ENCODE measurements at regions not wholly inside any gene's neighbourhood (a gene's known extent, or its start where the extent isn't known, plus 50 kb on each side); places are given as distances from the start of the nearest gene placed in this dataset.

- peaks cover 13 to 25% of the 10 kb centered on the region in 2 donors for H3K4me1 ChIP-seq (ENCODE audit: control insufficient read depth in 1 of 2, insufficient read depth in 2 of 2, low read length in 2 of 2)
- no peaks in the 10 kb centered on the region for H3K27me3 ChIP-seq (ENCODE audit: control insufficient read depth in 1 of 2, insufficient read depth in 2 of 2, low read length in 2 of 2)
- no peaks in the 10 kb centered on the region for H3K9me3 ChIP-seq (ENCODE audit: control insufficient read depth in 1 of 2, low read length in 2 of 2)
- no peak overlapping the region for H3K9ac ChIP-seq (ENCODE audit: low read depth in 1 of 2, low read length in 2 of 2)
- H3K36me3 ChIP-seq (ENCODE audit: control insufficient read depth in 1 of 2, insufficient read depth in 2 of 2, low read length in 2 of 2): no peaks in the 10 kb centered on the region
- no peak overlapping the region for H3K4me3 ChIP-seq (ENCODE audit: low read depth in 1 of 2, low read length in 2 of 2)
- no peak overlapping the region for H3K27ac ChIP-seq (ENCODE audit: low read depth, low read length)
Measured at GRCh38 chr13:107121793-107122192, 553.9 kb upstream of the ARGLU1 start.

GRCh38 chr13:107119989-107120881, 552.3 kb upstream of the ARGLU1 start:
- Histone ChIP-seq H3K9ac (ENCODE audit: low read depth in 1 of 2, low read length in 2 of 2) (no peak overlapping the region), H3K4me3 (ENCODE audit: low read depth in 1 of 2, low read length in 2 of 2) (no peak overlapping the region), H3K36me3 (ENCODE audit: control insufficient read depth in 1 of 2, insufficient read depth in 2 of 2, low read length in 2 of 2) (no peaks in the 10 kb centered on the region), H3K27me3 (ENCODE audit: control insufficient read depth in 1 of 2, insufficient read depth in 2 of 2, low read length in 2 of 2) (no peaks in the 10 kb centered on the region), H3K4me1 (ENCODE audit: control insufficient read depth in 1 of 2, insufficient read depth in 2 of 2, low read length in 2 of 2) (peaks cover 13 to 25% of the 10 kb centered on the region in 2 donors), H3K27ac (ENCODE audit: low read depth, low read length) (no peak overlapping the region), H3K9me3 (ENCODE audit: control insufficient read depth in 1 of 2, low read length in 2 of 2) (no peaks in the 10 kb centered on the region)

GRCh38 chr13:107118506-107118905, 550.6 kb upstream of the ARGLU1 start:
- H3K4me1 ChIP-seq (ENCODE audit: control insufficient read depth in 1 of 2, insufficient read depth in 2 of 2, low read length in 2 of 2): peaks cover 13 to 25% of the 10 kb centered on the region in 2 donors
- H3K27me3 ChIP-seq (ENCODE audit: control insufficient read depth in 1 of 2, insufficient read depth in 2 of 2, low read length in 2 of 2): no peaks in the 10 kb centered on the region
- no peaks in the 10 kb centered on the region for H3K36me3 ChIP-seq (ENCODE audit: control insufficient read depth in 1 of 2, insufficient read depth in 2 of 2, low read length in 2 of 2)
- H3K4me3 ChIP-seq (ENCODE audit: low read depth in 1 of 2, low read length in 2 of 2): no peak overlapping the region
- H3K9ac ChIP-seq (ENCODE audit: low read depth in 1 of 2, low read length in 2 of 2): no peak overlapping the region
- no peak overlapping the region for H3K27ac ChIP-seq (ENCODE audit: low read depth, low read length)
- H3K9me3 ChIP-seq (ENCODE audit: control insufficient read depth in 1 of 2, low read length in 2 of 2): no peaks in the 10 kb centered on the region

GRCh38 chr13:107117327-107118012, 549.5 kb upstream of the ARGLU1 start:
- no peak overlapping the region for H3K9ac ChIP-seq (ENCODE audit: low read depth in 1 of 2, low read length in 2 of 2)
- H3K36me3 ChIP-seq (ENCODE audit: control insufficient read depth in 1 of 2, insufficient read depth in 2 of 2, low read length in 2 of 2): no peaks in the 10 kb centered on the region
- H3K9me3 ChIP-seq (ENCODE audit: control insufficient read depth in 1 of 2, low read length in 2 of 2): no peaks in the 10 kb centered on the region
- no peaks in the 10 kb centered on the region for H3K27me3 ChIP-seq (ENCODE audit: control insufficient read depth in 1 of 2, insufficient read depth in 2 of 2, low read length in 2 of 2)
- no peak overlapping the region for H3K27ac ChIP-seq (ENCODE audit: low read depth, low read length)
- H3K4me3 ChIP-seq (ENCODE audit: low read depth in 1 of 2, low read length in 2 of 2): no peak overlapping the region
- H3K4me1 ChIP-seq (ENCODE audit: control insufficient read depth in 1 of 2, insufficient read depth in 2 of 2, low read length in 2 of 2): peaks cover 13 to 21% of the 10 kb centered on the region in 2 donors

- Histone ChIP-seq H3K27me3 (ENCODE audit: control insufficient read depth in 1 of 2, insufficient read depth in 2 of 2, low read length in 2 of 2) (no peaks in the 10 kb centered on the region), H3K9me3 (ENCODE audit: control insufficient read depth in 1 of 2, low read length in 2 of 2) (peaks cover 8 to 9% of the 10 kb centered on the region in 2 donors), H3K9ac (ENCODE audit: low read depth in 1 of 2, low read length in 2 of 2) (no peak overlapping the region), H3K4me1 (ENCODE audit: control insufficient read depth in 1 of 2, insufficient read depth in 2 of 2, low read length in 2 of 2) (no peaks in the 10 kb centered on the region), H3K36me3 (ENCODE audit: control insufficient read depth in 1 of 2, insufficient read depth in 2 of 2, low read length in 2 of 2) (no peaks in the 10 kb centered on the region), H3K4me3 (ENCODE audit: low read depth in 1 of 2, low read length in 2 of 2) (no peak overlapping the region), H3K27ac (ENCODE audit: low read depth, low read length) (no peak overlapping the region)
Measured at GRCh38 chr13:107113387-107113786, 545.5 kb upstream of the ARGLU1 start.

GRCh38 chr13:107111248-107111647, 543.3 kb upstream of the ARGLU1 start:
- no peaks in the 10 kb centered on the region for H3K4me1 ChIP-seq (ENCODE audit: control insufficient read depth in 1 of 2, insufficient read depth in 2 of 2, low read length in 2 of 2)
- H3K27ac ChIP-seq (ENCODE audit: low read depth, low read length): no peak overlapping the region
- no peaks in the 10 kb centered on the region for H3K27me3 ChIP-seq (ENCODE audit: control insufficient read depth in 1 of 2, insufficient read depth in 2 of 2, low read length in 2 of 2)
- no peaks in the 10 kb centered on the region for H3K36me3 ChIP-seq (ENCODE audit: control insufficient read depth in 1 of 2, insufficient read depth in 2 of 2, low read length in 2 of 2)
- H3K9me3 ChIP-seq (ENCODE audit: control insufficient read depth in 1 of 2, low read length in 2 of 2): peaks cover 8 to 9% of the 10 kb centered on the region in 2 donors
- H3K4me3 ChIP-seq (ENCODE audit: low read depth in 1 of 2, low read length in 2 of 2): no peak overlapping the region
- H3K9ac ChIP-seq (ENCODE audit: low read depth in 1 of 2, low read length in 2 of 2): no peak overlapping the region

- no peaks in the 10 kb centered on the region for H3K36me3 ChIP-seq (ENCODE audit: control insufficient read depth in 1 of 2, insufficient read depth in 2 of 2, low read length in 2 of 2)
- H3K9me3 ChIP-seq (ENCODE audit: control insufficient read depth in 1 of 2, low read length in 2 of 2): peaks cover 8% of the 10 kb centered on the region in 2 donors
- H3K4me1 ChIP-seq (ENCODE audit: control insufficient read depth in 1 of 2, insufficient read depth in 2 of 2, low read length in 2 of 2): no peaks in the 10 kb centered on the region
- no peak overlapping the region for H3K27ac ChIP-seq (ENCODE audit: low read depth, low read length)
- no peak overlapping the region for H3K4me3 ChIP-seq (ENCODE audit: low read depth in 1 of 2, low read length in 2 of 2)
- H3K27me3 ChIP-seq (ENCODE audit: control insufficient read depth in 1 of 2, insufficient read depth in 2 of 2, low read length in 2 of 2): no peaks in the 10 kb centered on the region
- no peak overlapping the region for H3K9ac ChIP-seq (ENCODE audit: low read depth in 1 of 2, low read length in 2 of 2)
Measured at GRCh38 chr13:107104631-107105030, 536.7 kb upstream of the ARGLU1 start.

- Histone ChIP-seq H3K27me3 (ENCODE audit: control insufficient read depth in 1 of 2, insufficient read depth in 2 of 2, low read length in 2 of 2) (no peaks in the 10 kb centered on the region), H3K36me3 (ENCODE audit: control insufficient read depth in 1 of 2, insufficient read depth in 2 of 2, low read length in 2 of 2) (no peaks in the 10 kb centered on the region), H3K27ac (ENCODE audit: low read depth, low read length) (no peak overlapping the region), H3K9ac (ENCODE audit: low read depth in 1 of 2, low read length in 2 of 2) (no peak overlapping the region), H3K9me3 (ENCODE audit: control insufficient read depth in 1 of 2, low read length in 2 of 2) (no peaks in the 10 kb centered on the region), H3K4me3 (ENCODE audit: low read depth in 1 of 2, low read length in 2 of 2) (no peak overlapping the region), H3K4me1 (ENCODE audit: control insufficient read depth in 1 of 2, insufficient read depth in 2 of 2, low read length in 2 of 2) (no peaks in the 10 kb centered on the region)
Measured at GRCh38 chr13:107102676-107103075, 534.7 kb upstream of the ARGLU1 start.

GRCh38 chr13:107099661-107100060, 531.7 kb upstream of the ARGLU1 start:
- Histone ChIP-seq H3K4me3 (ENCODE audit: low read depth in 1 of 2, low read length in 2 of 2) (no peak overlapping the region), H3K9me3 (ENCODE audit: control insufficient read depth in 1 of 2, low read length in 2 of 2) (no peaks in the 10 kb centered on the region), H3K27me3 (ENCODE audit: control insufficient read depth in 1 of 2, insufficient read depth in 2 of 2, low read length in 2 of 2) (no peaks in the 10 kb centered on the region), H3K4me1 (ENCODE audit: control insufficient read depth in 1 of 2, insufficient read depth in 2 of 2, low read length in 2 of 2) (no peaks in the 10 kb centered on the region), H3K9ac (ENCODE audit: low read depth in 1 of 2, low read length in 2 of 2) (no peak overlapping the region), H3K27ac (ENCODE audit: low read depth, low read length) (no peak overlapping the region), H3K36me3 (ENCODE audit: control insufficient read depth in 1 of 2, insufficient read depth in 2 of 2, low read length in 2 of 2) (no peaks in the 10 kb centered on the region)

GRCh38 chr13:107097916-107098315, 530.0 kb upstream of the ARGLU1 start:
- Histone ChIP-seq H3K27ac (ENCODE audit: low read depth, low read length) (no peak overlapping the region), H3K27me3 (ENCODE audit: control insufficient read depth in 1 of 2, insufficient read depth in 2 of 2, low read length in 2 of 2) (no peaks in the 10 kb centered on the region)

More at GRCh38 chr13:107097916-107098315, 530.0 kb upstream of the ARGLU1 start:
- Histone ChIP-seq H3K9me3 (ENCODE audit: control insufficient read depth in 1 of 2, low read length in 2 of 2) (no peaks in the 10 kb centered on the region), H3K36me3 (ENCODE audit: control insufficient read depth in 1 of 2, insufficient read depth in 2 of 2, low read length in 2 of 2) (no peaks in the 10 kb centered on the region), H3K9ac (ENCODE audit: low read depth in 1 of 2, low read length in 2 of 2) (no peak overlapping the region), H3K4me3 (ENCODE audit: low read depth in 1 of 2, low read length in 2 of 2) (no peak overlapping the region), H3K4me1 (ENCODE audit: control insufficient read depth in 1 of 2, insufficient read depth in 2 of 2, low read length in 2 of 2) (no peaks in the 10 kb centered on the region)

Data from duodenal mucosa (tissue), 2 donors.